ENCODE measurements at regions not wholly inside any gene's neighbourhood (a gene's known extent, or its start where the extent isn't known, plus 50 kb on each side); places are given as distances from the start of the nearest gene placed in this dataset.

- TF ChIP-seq CTCF (IDR thresholded peaks at IDR 0.05): no peak
- TF ChIP-seq EZH2 (IDR thresholded peaks at IDR 0.05): no peak
Observed at GRCh38 chr3:153042088-153042487, 119.9 kb upstream of the RAP2B start.
